ENCODE measurements at regions not wholly inside any gene's neighbourhood (a gene's known extent, or its start where the extent isn't known, plus 50 kb on each side); places are given as distances from the start of the nearest gene placed in this dataset.

DNA sequence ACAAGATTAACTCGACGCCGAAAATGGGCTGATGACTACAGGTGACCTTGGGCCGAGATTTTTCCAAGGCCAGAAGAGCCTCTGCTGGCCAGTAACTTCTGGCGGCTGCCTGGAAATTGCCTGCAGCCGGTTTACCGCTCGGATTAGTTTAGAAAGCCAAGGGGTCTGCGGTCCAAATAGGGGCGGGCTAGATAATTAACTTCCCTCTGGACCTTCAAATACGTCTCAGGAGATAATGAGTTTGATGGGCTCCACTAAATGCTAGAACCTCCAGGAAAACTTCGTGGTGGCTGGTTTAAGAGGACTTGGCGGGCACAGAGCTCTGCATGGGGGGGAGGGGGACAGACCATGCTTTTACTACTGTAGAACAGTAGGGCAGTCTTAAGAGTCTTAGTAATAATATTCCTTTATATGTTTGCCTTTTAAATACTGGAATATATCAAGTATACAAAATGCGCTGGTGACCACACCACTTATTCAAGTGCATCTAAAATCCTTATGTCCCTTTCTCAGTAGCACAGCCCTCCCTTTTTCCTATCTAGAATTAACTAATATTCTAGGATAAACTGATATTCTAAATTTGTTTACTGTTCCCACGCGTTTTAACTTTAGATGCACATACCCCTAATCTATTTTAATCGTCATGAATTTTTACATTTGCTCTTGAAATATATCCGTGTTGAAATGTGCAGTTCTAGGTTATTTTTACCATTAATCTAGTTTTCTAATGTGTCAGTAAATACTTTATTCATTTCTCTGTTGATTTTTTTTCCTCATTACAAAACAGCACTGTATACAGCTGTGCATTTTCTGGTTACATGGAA, 107.5 kb upstream of the PRSS16 start:
- TF ChIP-seq TCF7 (IDR thresholded peaks at IDR 0.05; ENCODE audit: low read depth) (no peak), SNAPC2 (CRISPR knock-in tag; IDR thresholded peaks at IDR 0.05) (no peak)

Data from HepG2 (cell line).